NB4 (cell line): ENCODE measurements at regions not wholly inside any gene's neighbourhood (a gene's known extent, or its start where the extent isn't known, plus 50 kb on each side); places are given as distances from the start of the nearest gene placed in this dataset.

Experiments
- DNase-seq: peaks from one replicate; pipeline ENCODE4 v3.0.0; 2010; ENCODE audit warnings: low read depth
- H3K4me3 ChIP-seq: one replicate; pipeline ENCODE4 v1.5.1; 2011; ENCODE audit warnings: mild to moderate bottlenecking, low read depth, low read length, moderate library complexity
- MYC ChIP-seq: IDR thresholded peaks from 2 replicates; pipeline ENCODE4 v1.6.1; 2011; ENCODE audit warnings: low read depth, low read length
- POLR2A ChIP-seq: IDR thresholded peaks from 2 replicates; pipeline ENCODE4 v1.6.1; 2011; ENCODE audit warnings: mild to moderate bottlenecking; ENCODE audit not compliant: insufficient read length; ENCODE audit errors: extremely low read depth
- TF ChIP-seq, protein P1 (sequence below): IDR thresholded peaks from 2 replicates; pipeline ENCODE4 v1.6.1; 2011; ENCODE audit warnings: low read depth, low read length
- TF ChIP-seq, protein P2 (sequence below): IDR thresholded peaks from one replicate; pipeline ENCODE4 v1.5.1; 2012; ENCODE audit warnings: low read depth, low read length

DNA sequence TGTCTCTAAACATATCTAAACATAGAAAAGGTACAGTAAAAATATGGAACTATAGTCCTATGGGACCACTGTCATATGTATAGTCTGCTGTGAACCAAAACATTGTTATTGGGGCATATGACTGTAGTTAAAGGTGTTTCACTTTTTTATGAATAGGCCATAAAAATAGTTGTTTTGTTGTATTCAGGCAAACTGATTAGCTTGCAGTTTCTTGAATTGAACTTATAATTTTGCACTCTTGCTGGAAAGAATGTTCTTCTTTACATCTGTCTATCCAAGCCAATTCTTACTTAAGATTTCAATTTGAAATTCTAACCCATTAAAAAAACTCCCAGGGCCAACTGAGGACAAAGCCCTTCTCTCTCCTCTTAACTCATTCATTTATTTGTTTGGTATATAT, 234.1 kb downstream of the NOVA1 start:
- TF ChIP-seq POLR2A (no peak), MYC (no peak)
- TF ChIP-seq, protein P1, sequence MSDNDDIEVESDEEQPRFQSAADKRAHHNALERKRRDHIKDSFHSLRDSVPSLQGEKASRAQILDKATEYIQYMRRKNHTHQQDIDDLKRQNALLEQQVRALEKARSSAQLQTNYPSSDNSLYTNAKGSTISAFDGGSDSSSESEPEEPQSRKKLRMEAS: no peak
- TF ChIP-seq, protein P2, sequence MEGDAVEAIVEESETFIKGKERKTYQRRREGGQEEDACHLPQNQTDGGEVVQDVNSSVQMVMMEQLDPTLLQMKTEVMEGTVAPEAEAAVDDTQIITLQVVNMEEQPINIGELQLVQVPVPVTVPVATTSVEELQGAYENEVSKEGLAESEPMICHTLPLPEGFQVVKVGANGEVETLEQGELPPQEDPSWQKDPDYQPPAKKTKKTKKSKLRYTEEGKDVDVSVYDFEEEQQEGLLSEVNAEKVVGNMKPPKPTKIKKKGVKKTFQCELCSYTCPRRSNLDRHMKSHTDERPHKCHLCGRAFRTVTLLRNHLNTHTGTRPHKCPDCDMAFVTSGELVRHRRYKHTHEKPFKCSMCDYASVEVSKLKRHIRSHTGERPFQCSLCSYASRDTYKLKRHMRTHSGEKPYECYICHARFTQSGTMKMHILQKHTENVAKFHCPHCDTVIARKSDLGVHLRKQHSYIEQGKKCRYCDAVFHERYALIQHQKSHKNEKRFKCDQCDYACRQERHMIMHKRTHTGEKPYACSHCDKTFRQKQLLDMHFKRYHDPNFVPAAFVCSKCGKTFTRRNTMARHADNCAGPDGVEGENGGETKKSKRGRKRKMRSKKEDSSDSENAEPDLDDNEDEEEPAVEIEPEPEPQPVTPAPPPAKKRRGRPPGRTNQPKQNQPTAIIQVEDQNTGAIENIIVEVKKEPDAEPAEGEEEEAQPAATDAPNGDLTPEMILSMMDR: no peak
- H3K4me3 ChIP-seq: no peak overlapping the region
- DNase-seq: no peak

DNA sequence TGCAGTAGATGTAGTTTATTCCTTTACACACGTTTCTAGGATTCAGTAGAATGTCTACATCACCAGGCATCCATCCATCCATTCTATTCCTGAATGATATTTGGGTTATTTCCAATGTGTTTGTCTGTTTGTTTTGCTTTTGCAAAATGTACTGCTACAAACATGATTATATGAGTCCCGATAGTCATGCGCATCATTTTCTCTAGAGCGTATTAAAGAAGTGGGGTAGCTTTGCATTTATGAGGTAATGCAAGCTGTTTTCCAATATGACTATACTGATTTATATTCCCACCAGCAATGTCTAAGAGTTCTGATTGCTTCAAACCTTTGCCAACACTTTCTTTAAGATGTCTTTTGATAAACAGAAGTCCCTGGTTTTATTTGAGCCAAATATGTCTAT, 253.2 kb downstream of the NOVA1 start:
- DNase-seq: no peak
- TF ChIP-seq, protein P1: no peak
- TF ChIP-seq POLR2A: no peak
- no peak for TF ChIP-seq MYC
- TF ChIP-seq, protein P2: no peak
- no peak overlapping the region for H3K4me3 ChIP-seq

DNA sequence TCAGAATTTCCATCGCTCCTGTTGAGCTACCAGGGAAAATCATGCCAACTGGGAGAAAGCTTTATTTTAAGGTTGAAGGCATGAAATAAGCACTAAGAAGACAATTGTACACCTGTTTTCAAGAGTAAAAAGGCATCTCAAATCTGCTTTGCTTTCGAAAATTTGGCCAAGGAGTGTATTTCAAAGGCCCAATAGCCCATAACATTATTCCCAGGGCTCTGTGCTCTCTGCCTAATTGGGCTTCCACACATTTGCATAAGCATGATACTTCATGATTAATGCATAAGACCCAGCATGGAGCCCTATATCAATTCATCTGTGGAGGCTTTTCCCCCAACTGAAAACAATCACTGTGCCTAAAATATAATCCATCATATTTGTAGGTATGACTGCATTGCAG, 258.5 kb downstream of the NOVA1 start:
- H3K4me3 ChIP-seq: no peak overlapping the region
- no peak for TF ChIP-seq MYC
- TF ChIP-seq, protein P2: no peak
- TF ChIP-seq, protein P1: no peak
- TF ChIP-seq POLR2A: no peak
- DNase-seq: no peak

DNA sequence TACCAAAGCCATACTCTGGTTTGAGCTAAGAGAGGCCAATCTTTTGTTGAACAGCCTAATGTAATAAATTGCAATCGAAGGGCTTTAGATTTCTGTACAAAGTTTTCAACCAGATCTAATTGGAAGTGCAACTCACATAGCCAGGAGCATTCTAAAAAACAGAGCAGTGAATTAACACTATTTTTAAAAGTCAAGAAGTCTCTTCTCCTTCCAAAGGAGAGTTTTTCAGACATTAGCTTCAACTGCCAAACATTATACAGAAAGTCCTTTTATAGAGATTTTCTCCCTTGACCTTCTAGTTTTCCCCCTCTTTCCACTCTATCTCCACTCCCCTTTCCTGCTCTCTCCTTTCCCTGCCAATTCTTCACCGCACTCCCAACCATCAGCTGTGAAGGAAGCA, 259.6 kb downstream of the NOVA1 start:
- TF ChIP-seq POLR2A: no peak
- TF ChIP-seq MYC: no peak
- TF ChIP-seq, protein P2: no peak
- TF ChIP-seq, protein P1: no peak
- no peak for DNase-seq
- no peak overlapping the region for H3K4me3 ChIP-seq

DNA sequence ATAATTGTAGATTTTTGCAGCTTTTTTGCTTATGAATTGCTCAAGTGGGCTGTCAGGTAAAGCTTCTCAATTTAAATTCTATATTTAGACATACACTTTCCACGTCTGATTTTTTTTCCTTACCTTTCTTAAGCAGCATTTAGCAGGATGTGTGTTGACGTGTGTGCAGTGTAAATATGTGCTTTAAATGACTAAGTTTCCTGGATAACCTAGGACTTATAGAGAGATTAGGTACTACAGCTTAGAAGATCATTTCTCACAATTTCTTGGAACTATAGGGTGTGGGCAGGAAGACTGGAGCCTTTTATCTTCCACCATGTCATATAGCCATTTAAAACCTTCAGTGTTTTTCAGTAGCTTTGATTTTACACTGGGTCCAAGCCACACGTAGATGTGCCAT, 263.5 kb downstream of the NOVA1 start:
- H3K4me3 ChIP-seq: no peak overlapping the region
- DNase-seq: no peak
- TF ChIP-seq, protein P2: no peak
- no peak for TF ChIP-seq POLR2A
- TF ChIP-seq, protein P1: no peak
- TF ChIP-seq MYC: no peak

DNA sequence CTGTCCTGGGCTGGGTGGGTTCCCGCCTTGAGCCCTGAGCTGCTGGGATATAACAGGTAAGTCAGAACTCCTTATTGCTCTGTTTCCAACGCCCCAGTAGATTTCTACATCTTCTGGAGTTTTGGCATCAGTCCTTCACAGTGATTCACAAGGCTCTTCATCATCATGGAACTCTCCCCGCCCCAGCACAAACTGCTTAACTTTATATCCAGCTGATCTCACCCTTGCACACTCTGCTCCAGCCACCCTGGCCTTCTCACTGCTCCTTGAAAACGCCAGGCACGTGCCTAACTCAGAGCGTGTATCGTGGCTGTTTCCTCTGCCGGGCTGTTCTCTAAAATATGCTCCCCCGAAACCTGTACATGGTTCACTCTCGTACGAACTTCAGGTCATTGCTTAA, 264.9 kb downstream of the NOVA1 start:
- no peak overlapping the region for H3K4me3 ChIP-seq
- TF ChIP-seq, protein P2: no peak
- TF ChIP-seq MYC (no peak), POLR2A (no peak)
- TF ChIP-seq, protein P1: no peak
- no peak for DNase-seq
